ENCODE measurements at regions not wholly inside any gene's neighbourhood (a gene's known extent, or its start where the extent isn't known, plus 50 kb on each side); places are given as distances from the start of the nearest gene placed in this dataset.

DNA sequence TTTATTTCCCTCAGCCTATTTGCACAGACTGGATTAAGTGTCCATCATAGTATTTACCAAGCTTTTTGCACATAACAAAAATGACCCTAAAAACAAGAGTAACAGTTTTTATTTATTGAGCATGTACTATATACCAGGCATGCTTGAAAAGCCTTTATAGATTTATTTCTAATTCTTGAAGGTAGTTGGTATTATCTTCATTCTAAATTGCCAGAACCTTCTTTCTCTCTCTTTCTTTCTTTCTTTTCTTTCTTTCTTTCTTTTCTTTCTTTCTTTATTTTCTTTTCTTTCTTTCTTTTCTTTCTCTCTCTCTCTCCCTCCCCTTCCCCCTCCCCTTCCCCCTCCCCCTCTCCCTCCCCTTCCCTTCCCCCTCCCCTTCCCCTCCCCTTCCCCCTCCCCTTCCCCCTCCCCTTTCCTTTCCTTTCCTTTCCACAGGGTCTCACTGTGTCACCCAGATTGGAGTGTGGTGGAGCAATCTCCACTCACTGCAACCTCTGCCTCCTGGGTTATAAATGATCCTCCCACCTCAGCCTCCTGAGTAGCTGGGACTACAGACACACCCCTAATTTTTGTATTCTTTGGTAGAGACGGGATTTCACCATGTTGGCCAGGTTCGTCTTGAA lies 310.9 kb upstream of the RBFOX1 start:
- Histone ChIP-seq H3K4me2 (no peak overlapping the region), H3F3A (replicated peaks; ENCODE audit: low read depth) (no peaks in the 10 kb centered on the region), H3K4me1 (ENCODE audit: insufficient read depth) (no peaks in the 10 kb centered on the region), H3K36me3 (ENCODE audit: insufficient read depth) (0 out of 2 replicates have a peak, but pooled peaks cover 4% of the 10 kb centered on the region), H4K20me1 (replicated peaks; ENCODE audit: insufficient read depth) (no peaks in the 10 kb centered on the region), H3K4me3 (no peak overlapping the region), H3K27ac (ENCODE audit: low read depth) (no peak overlapping the region), H3K27me3 (ENCODE audit: insufficient read depth) (no peaks in the 10 kb centered on the region), H3K79me2 (replicated peaks; ENCODE audit: insufficient read depth) (no peaks in the 10 kb centered on the region), H2AFZ (no peak overlapping the region), H3K9me2 (ENCODE audit: insufficient read depth) (no peaks in the 10 kb centered on the region)
- DNase-seq (ENCODE audit: low spot score) (no peak), ATAC-seq (no peak)
- Mint-ChIP-seq H3K9me3 (peaks cover 69% of the 10 kb centered on the region), H3K27ac (no peak overlapping the region), H3K4me3 (no peak overlapping the region), H3K4me1 (peaks cover 6% of the 10 kb centered on the region), H3K27me3 (ENCODE audit: insufficient read depth, low read depth, poor library complexity) (peaks cover 3% of the 10 kb centered on the region), H3K36me3 (ENCODE audit: low read depth) (no peaks in the 10 kb centered on the region; the same call in 1 of the 3 replicates)
- TF ChIP-seq ZNF331 (CRISPR knock-in tag; IDR thresholded peaks at IDR 0.05; ENCODE audit: low read depth) (no peak), EZH2 (IDR thresholded peaks at IDR 0.05; ENCODE audit: low read depth, unreplicated experiment) (no peak)

DNA sequence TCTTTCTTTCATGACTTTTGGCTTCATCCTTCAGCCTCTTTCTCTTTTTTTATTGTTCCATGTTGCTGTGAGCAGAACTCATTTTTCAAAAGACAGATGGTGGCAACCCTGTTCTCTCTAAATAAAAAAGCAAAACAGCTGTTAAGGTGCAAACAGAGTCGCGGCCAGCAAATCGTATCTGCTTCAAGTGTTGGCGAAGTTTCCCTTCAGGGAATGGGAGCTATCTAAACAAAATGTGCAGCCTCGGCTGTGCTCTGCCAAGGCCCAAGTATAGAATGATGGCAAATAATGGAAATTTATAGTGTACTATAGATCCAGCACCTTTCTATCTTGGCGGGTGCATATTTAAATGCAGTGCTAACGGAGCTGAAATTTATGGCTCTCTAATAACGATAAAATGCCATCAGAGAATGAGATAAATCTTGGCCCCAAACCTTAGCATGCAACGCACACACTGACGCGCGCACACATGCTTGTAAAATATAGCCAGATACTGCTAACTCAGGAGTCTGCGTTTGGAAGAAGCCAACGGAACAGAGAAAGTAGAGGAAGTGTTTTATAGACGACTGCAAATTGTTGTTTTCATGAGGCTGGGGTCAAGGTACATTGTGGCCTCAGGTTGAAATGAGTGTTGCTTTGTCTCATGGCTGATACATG lies 315.5 kb upstream of the RBFOX1 start:
- no peaks in the 10 kb centered on the region for H3K27me3 Mint-ChIP-seq (ENCODE audit: insufficient read depth, low read depth, poor library complexity)
- Histone ChIP-seq H3F3A (replicated peaks; ENCODE audit: low read depth) (no peaks in the 10 kb centered on the region), H3K4me2 (no peak overlapping the region), H4K20me1 (replicated peaks; ENCODE audit: insufficient read depth) (no peaks in the 10 kb centered on the region), H2AFZ (no peak overlapping the region), H3K79me2 (replicated peaks; ENCODE audit: insufficient read depth) (no peaks in the 10 kb centered on the region), H3K4me1 (ENCODE audit: insufficient read depth) (no peaks in the 10 kb centered on the region), H3K27ac (ENCODE audit: low read depth) (no peak overlapping the region), H3K4me3 (no peak overlapping the region), H3K9me2 (ENCODE audit: insufficient read depth) (no peaks in the 10 kb centered on the region), H3K36me3 (ENCODE audit: insufficient read depth) (0 out of 2 replicates have a peak, but pooled peaks cover 4% of the 10 kb centered on the region), H3K27me3 (ENCODE audit: insufficient read depth) (no peaks in the 10 kb centered on the region)
- ATAC-seq (no peak), DNase-seq (ENCODE audit: low spot score) (no peak)
- H3K27ac Mint-ChIP-seq = no peak overlapping the region
- no peaks in the 10 kb centered on the region for H3K4me1 Mint-ChIP-seq
- no peak overlapping the region for H3K4me3 Mint-ChIP-seq
- H3K9me3 Mint-ChIP-seq = peaks cover 71% of the 10 kb centered on the region
- H3K36me3 Mint-ChIP-seq (ENCODE audit: low read depth) = no peaks in the 10 kb centered on the region; the same call in 1 of the 3 replicates
- TF ChIP-seq POLR2AphosphoS5 (IDR thresholded peaks at IDR 0.05; ENCODE audit: low read depth) (no peak), STAT1 (IDR thresholded peaks at IDR 0.05; ENCODE audit: unreplicated experiment) (no peak), EZH2phosphoT487 (IDR thresholded peaks at IDR 0.05; ENCODE audit: unreplicated experiment) (no peak), ZNF114 (CRISPR knock-in tag; IDR thresholded peaks at IDR 0.05) (no peak), REST (IDR thresholded peaks at IDR 0.05; ENCODE audit: unreplicated experiment) (no peak), EZH2 (IDR thresholded peaks at IDR 0.05; ENCODE audit: low read depth, unreplicated experiment) (no peak), ZNF331 (CRISPR knock-in tag; IDR thresholded peaks at IDR 0.05; ENCODE audit: low read depth) (no peak), ZNF462 (CRISPR knock-in tag; IDR thresholded peaks at IDR 0.05) (no peak), CTCF (conservative IDR thresholded peaks at IDR 0.05; ENCODE audit: low read depth in 2 of 2) (no peak)
